ENCODE measurements at regions not wholly inside any gene's neighbourhood (a gene's known extent, or its start where the extent isn't known, plus 50 kb on each side); places are given as distances from the start of the nearest gene placed in this dataset.

DNA sequence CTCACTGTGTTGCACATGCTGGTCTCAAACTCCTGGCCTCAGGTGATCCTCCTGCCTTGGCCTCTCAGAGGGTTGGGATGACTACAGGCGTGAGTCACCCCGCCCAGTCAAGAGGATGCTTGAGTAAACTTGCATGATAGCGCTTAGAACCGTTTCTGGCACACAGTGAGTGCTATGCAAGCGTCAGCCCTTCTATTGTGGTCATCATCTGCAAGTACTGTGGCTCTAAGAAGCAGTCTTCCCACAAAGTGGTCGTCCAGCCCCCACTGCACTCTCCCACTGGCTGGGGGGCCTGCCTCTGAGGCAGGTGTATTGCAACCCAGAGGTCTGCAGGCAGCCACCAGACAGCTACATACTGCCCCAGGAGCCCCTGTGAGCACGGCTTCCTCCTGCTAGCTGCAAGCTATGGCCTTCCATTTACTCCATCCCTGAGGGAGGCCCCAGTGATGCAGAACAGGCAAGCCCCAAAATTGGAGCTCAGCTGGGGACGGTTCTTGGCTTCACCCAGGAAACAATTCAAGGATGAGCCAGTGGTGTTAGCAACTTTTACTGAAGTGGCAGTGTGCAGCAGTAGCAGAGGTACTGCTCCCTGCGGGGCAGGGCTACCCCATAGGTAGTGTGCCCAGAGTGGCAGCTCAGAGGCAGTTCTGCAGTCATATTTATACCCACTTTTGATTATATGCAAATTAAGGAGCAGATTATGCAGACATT, 95.4 kb downstream of the LSM3 start:
- no peak for DNase-seq

DNA sequence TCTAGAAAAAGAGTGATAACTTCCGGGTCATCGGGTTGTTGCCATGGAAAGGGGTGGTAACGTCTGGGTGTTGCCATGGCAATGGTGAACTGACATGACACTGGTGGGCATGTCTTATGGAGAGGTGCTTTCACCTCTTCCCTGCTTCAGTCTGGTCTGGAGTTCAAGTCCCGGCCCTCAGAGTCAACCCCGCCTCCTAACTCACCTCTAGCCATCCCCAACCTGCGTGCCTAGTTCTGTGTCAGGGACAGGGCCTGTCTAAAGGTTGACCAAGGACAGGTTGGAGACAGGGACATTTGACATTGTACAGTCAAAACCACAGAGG, 96.0 kb downstream of the LSM3 start:
- DNase-seq: no peak

DNA sequence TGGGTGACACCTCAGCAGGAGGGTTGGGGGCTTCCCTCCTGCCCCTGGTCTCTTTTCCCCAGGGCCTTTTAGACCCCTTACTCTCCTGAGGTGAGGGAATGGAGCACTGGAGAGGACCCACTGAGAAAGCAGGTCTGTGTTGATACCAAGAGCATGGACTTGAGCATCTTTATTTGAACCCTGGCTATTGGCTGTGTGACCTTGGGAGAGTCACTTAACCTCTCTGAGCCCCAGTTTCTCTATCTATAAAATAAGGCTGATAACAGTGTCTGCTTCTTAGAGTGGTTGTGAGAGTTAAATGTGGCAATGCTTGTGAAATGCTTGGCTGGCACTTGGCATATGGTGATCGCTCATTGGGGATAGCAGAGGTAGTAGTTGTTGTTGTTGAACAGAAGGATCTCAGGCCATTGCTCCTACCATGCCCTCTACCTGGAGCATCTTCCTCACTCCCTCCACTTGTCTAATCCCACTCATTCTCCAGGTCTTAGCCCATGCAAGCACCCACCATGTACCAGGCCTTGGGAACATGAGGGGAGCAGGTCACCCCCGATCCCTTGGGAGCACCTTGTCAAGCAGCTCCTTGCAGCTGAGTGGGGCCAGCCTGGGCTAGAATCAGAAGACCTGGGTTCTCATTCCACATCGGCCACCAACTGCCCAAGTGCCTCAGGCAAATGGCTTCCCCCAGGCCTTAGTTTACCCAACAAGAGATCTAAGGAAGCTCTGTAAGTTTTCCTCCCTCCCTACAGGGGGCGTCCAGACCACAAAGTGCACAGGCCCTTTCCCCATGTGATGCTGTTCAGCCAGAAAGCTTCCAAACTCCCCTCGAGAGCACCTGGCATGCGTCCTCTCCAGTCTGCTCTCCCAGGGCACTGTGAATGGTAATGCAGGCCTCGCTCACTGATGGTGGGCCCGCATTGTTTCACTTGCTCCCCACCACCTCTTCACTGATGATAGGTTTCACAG, 96.7 kb downstream of the LSM3 start:
- DNase-seq: no peak

DNA sequence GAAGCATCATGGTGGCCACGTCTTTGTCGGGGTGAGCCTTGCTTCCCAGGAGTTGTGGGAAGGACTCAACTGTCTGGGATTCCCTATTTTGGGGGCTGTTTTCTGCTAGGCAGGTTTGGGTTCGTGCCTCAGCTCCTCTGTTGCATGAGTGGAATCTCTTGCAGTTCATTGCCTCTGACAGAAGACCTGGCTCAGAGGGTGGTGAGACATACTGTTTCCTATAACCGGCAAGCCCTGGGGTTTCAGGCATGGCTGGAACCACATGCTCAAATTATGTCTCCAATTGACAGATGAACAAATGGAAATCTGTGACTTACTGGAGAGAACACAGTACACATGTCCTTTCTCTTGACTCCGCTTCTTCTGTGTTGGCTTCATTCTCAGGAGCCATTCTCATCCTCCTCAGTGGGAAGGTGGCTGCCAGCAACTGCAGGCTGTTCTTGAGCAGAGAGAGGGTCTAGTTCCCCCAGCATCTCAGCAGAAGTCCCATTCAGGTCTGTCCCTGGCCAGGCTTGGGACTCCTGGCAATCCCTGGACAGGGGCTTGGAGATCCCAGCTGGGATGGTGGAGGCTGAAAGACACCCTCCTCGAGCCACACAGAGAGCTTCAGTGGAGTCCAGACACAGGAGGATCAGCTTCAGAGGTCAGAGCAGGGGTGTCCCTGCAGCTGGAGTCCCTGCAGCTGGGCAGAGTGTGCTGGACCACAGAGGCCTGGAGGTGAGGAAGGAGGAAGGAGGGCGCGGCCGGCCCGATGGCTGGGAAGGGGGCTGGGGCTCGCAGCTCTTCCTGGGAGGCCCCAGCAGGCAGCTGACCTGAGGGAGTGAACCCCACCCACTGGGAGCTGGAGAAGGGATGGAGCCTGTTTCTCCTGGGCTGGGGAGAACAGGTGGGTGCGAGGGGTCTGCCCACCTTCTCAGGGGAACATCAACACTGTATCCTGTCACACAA, 97.6 kb downstream of the LSM3 start:
- DNase-seq: no peak

DNA sequence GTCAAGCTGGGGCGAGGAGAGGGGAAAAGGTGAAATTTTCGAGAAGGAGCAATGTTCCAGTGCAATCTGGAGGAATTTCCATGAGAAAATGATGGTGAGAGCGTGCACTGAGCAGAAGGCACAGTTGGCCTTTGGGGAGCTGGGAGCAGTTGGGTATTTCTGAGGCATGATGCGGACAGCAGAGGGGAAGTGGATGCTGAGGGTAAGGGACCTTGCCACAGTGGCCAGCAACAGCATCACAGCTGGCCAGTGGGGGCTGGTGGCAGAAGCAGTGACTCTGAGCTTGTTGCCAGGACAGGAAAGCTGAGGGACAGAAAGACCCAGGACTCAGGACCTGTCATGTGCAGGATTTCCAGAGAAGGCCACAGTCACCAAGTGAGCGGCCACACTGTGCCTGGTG, 98.9 kb downstream of the LSM3 start:
- no peak for DNase-seq

DNA sequence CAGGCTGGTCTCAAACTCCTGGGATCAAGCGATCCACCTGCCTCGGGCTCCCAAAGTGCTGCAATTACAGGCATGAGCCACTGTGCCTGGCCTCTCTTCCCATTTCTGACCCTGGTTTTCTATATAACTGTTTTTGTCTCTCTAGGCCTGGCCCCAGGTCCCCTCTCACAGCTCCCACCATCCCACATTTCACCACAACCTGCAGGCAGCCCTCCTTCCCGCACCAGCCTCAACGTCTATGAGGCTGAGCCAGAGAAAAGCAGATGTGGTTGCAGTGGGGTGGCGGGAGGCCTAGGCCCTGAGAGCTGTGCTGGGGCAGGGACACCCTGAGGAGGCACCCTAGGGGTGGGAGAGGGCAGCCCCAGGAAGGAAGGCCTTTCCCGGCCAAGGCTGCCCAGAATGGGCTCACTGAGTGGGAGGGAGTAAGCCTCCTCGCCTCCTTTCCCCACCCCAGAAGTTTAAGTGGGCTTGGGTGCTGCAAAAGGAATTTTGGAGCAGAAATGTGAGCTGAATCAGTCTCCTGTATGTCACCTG, 99.7 kb downstream of the LSM3 start:
- DNase-seq: no peak

DNA sequence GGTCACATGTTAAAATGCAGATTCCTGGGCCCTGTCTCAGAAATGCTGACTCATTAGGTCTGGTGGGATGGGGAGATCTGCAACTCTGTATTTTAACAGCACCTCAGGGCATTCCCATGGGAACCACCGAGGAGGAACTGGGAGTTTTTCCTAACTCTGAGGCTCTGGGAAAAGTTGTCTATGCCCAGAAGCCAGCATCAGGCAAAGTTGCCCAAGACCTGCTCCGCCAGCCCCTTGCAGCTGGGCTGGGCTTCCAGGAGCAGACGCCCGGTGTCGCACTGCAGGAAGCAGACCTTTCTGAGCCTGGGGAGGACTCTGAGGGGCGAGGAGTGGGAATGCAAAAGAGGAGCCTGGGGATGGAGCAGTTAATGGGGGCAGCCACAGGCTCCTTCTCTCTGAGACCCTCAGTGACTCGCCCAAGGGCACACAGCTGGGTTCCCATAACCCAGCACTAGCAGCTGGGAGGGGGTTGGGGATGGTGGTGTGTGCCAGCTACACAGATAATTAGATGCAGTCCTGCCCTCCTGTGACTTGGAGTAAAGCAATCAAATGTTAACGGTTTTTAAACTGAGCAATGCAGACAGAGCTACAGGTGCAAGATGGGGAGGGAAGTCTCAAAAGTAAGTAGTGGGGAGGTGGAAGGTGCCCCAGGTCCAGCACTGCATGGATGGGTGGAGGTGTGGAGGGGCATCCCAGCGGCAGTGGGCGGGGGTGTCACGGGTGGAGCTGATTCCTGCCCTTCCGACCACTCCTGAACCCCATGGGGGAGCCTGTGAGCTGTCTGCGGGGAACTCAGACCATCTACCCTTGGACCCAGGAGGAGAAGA, 100.4 kb downstream of the LSM3 start:
- DNase-seq: no peak

DNA sequence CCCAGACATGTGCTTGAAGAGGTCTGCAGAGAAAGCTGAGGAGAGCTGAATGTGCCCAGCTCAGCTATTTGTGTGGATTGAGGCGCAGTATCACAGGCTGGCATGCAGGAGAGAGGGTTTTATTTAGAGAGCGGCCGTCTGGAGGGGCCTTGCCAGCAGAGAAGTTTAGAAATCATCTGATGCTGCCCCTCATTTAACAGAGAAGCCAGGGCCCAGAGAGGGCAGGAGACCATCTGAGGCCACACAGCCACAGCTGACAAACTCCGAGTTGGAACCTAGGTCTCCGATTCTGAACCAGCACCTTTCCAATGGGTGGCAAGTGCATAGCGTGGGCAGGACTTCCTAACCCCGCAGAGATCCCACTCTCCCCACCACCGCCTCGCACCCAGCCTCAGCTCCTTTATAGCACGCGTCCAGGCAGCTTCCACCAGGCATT, 101.0 kb downstream of the LSM3 start:
- DNase-seq: no peak

DNA sequence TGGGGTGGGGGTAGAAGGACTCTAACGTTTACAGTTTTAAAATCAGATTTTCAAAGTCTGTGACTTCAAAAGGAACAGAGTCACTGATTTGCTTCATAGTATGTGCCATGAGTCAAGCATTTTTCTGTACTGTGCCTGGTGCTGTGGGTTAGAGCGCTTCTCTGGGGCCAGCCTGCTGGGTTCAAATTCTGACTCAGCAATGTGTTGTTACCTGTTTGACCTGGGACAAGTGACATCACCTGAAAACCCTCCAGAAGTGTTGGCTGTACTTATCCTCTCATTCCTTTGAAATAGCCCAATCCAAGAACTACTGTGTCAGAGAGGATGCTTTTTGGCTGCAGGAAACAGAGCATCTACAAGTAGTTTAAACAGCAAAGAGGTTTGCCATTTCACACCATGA, 101.7 kb downstream of the LSM3 start:
- DNase-seq: no peak

DNA sequence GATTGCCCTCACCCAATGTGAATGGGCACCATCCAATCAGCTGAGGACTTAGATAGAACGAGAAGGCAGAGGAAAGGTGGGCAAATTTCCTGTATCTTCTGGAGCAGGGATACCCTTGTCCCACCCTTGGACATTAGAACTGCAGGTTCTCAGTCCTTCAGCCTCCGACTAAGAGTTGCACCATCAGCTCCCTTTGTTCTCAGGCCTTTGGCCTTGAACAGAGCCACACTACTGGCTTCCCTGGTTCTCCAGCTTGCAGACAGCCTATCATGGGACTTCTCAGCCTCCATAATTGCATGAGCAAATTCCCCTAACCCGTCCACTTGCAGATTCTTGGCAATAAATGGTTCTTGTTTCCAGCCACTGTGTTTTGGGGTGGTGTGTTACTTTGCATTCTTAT, 102.4 kb downstream of the LSM3 start:
- DNase-seq: no peak

DNA sequence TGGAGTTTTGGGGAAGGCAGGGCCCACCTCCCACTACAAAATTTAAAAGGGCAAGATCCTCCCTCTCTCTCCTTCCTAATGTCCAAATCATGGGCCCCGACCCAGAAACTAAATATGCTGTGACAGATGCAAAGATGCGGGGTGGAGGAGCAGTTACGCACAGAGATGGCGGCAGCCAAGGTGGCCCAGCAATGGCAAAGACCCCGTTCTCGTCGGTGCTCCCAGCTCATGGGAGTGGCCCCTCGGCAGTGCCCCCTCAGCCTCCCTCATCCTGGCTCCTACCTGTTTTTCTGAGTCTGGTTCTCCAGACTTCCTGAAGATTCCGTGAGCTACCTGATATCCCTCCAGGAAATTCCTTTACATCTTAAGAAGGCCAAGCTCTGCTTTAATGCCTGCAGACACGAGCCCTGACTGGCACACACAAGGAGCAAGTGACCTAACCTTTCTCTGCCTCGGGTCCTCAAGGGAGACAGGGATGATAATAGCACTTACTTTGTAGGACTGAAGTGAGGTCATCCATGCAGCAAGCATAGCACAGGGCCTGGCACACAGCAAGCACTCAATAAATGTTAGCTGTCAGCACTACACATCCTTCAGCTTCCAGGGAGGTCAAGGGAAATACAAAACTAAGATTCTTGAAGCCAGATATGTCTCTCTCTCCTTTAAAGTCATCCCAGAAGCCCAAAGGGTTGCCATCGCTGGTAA, 103.5 kb downstream of the LSM3 start:
- DNase-seq: no peak

DNA sequence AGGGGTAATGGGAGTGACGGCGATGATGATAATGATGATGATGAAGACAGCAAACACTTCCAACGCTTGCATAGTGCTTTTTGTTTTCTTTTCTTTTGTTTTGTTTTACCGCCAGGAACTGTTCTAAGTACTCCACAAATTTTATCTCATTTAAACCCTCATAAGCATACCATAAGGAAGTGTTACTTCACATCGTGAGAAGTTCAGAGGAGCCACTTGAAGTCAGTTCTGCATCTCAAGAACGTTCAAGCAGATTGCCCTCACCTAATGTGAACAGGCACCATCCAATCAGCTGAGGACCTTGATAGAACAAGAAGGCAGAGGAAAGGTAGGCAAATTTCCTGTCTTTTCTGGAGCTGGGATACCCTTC, 104.1 kb downstream of the LSM3 start:
- no peak for DNase-seq

DNA sequence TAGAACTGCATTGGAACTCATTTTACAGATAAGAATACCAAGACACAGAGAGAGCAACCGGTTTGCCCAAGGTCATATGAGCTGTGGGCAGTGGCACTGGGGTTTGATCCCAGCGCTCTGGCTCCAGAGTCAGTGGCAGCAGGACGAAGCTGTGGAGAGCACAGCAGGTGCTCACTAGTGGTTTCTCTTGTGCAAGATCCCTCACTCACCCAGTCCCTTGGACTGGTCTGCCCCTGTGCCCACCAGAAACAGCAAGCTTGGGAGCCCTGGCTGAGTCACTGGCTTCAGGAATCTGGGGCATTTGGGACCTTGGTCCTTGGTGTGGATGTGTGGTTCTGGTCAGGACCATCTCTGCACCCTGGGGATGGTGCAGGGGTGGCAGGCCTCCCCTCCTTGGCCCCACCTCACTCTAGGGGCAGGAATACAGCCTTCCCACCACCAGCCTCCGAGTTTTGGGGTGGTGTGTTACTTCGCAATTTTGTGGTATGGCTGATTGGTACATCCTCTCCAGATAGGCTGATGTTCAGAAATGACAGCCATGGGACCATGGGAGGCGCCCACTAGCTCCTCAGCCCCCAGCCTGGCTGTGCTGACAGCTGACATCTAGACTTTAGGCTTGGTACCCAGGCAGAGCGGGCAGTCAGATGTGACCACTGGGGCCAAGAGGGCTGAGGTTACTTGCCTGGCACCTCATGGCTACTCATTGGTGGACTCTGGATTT, 104.6 kb downstream of the LSM3 start:
- no peak for DNase-seq

DNA sequence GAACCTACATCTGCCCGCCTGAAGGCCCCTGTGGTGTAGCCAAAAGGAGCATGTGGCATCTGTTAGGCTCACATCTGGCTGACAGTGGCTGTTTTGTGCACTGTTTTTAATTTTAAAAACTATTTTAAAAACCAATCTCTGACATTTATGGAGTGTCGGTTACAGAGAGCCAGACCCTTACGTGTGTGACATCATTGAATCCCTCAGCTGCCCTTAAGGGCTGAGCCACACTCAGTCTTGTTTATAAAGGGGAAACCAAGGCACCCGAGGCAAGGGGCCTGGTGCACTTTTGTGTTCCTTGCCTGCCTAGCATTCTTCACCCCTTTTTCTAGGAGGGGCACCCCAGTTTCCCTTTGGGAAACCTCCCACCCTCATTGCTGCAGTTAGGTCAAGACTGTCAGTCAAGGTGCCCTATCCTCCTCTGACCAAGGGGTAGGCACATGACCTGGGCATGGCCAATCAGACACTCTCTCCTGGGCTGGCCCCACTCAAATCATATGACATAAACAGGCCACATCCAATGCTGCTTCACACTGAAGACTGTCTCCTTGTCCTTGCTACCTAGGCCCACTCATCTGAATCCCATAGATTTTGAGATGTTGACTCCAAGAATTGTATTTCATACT, 105.3 kb downstream of the LSM3 start:
- no peak for DNase-seq

DNA sequence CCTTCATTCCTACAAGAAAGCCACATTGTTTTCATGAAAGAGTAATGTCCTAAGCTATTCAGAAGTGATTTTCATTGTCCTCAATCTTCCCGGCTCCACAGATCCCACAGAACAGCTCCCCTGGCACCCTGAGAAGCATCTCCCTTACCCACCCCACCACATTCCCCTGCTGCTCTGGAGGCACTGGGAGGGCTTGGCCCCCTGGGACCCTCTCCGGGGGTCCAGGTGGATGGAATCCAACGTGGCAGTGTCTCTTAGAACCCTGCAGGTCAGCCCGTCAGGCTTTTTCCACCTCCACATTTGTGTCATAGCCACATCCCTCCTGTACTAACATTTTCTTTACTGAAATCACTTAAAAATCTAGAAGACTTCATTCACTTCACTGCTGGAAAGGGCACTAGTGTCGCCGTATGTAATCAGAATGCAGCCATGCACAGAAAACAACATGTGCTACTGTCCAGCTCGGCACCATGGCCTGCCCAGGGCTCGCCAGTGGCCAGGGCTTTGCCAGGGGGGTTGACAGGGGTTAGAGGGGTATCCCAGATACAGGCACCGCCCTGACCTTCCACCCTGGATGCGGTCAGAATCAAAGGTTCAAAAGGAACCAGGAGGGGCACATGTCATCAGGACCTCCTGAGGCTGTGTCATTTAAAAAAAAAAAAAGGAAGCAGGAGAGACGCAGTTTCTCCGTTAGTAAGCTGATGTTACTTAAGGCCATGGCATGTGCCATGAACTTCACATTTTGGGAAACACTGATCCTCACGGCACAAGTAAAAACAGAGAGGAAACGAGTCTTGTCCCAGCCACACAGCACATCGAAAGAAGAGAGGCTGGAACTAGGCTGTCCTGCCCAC, 106.3 kb downstream of the LSM3 start:
- DNase-seq: no peak

DNA sequence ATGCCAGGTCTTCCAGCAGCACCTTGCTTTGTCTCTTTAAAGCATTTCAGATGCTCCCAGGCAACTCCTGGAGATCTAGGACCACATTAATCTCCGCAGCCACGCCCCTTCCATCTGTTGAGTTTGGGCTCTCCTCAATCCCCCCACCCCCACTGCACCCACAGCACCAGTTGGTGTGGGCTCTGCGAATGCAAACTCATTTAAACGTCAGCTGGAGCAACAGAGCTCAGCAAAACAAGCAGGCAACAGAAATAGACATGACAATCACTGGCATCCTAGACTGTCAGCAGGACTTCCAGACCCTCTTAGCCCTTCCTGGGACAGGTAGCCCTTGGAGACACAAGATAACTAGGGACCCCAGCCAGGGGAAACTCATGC, 106.9 kb downstream of the LSM3 start:
- no peak for DNase-seq

DNA sequence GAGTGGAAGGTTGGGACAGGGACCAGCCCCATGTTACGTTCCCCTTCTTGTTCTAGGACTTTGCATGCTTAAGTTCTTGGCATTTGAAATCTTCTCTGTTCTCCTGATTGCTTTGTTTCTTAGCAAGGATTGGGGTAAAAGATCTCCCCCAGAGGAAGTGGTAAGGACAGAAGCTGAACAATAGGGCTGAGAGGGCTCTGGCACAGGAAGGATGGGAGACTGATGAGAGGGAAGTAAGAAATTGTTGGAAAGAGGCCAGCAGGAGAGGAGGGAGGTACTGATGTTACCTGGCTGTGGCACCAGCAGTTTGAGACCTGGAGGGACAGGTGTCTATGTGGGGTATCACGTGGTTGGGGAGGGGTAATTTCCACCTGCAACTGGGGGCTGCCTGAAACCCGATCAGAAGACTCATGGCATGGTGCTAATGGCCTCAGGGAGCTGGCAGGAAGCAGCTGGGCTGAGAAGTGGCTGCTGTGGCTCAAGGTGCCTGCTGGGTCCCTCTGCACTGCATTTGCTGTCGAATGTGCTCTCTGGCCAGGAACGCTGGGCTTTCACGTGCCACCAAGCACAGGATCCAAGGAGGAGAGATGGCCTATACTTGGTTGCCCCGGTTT, 108.4 kb downstream of the LSM3 start:
- DNase-seq: no peak

DNA sequence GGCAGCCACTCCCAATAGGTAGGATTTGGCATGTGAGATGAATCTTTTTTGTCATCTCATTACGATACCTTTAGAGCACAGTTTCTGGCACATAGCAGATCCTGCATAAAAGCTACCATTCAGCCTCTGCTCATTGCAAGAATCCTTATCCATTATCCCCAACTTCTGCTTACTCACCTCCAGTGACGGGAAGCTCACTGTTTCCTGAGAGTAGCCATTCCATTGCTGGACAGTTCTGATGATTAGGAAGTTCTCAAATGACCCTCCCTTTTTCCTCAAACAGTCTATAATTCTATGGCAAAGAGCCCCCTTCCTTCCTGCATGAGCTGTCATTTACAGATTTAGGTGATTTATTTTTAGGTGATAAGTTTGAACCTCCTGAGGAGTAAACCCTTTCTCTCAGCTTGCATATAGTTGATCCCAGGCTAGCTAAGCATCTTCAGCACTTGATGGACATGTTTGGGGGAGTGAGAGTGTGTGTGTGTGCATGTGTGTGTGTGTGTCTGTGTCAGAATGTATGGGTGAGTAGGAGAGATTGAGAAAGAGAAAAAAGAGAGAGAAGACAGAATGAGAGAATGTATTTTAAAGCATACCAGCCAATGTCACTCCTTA, 109.7 kb downstream of the LSM3 start:
- no peak for DNase-seq
